Naive thymus-derived CD8-positive, alpha-beta T cell (primary cell): ENCODE measurements at regions not wholly inside any gene's neighbourhood (a gene's known extent, or its start where the extent isn't known, plus 50 kb on each side); places are given as distances from the start of the nearest gene placed in this dataset.

Source experiments
- ATAC-seq, 2 donors: fragments of 150-1000 bp; cut with Tn5 transposase in 1 of 2; sonication (Bioruptor Pico), chemical (Tn5 transposase) in 1 of 2; 1 replicate in 1 of 2; 2 replicates in 1 of 2; pipeline ENCODE4 v1.10.0; 2021; ENCODE audit warnings: mild to moderate bottlenecking in 2 of 2, moderate library complexity in 2 of 2
- POLR2A ChIA-PET: fragments of 350-600 bp; sonication (Branson Sonifier 250); formaldehyde crosslinking; loops from one replicate; lab custom pipeline; 2021; ENCODE audit warnings: antibody characterized with exemption; lab: Charles Lee
- DNase-seq, 10 donors: peaks; one replicate each; pipeline versions ENCODE4 v3.0.0 to v3.0.0-alpha.2; 2020 to 2022
- H3K27ac Mint-ChIP-seq, 10 donors: one replicate each; pipeline ENCODE4 v1.8.0; 2020 to 2022; ENCODE audit warnings: mild to moderate bottlenecking in 10 of 10, mixed read lengths in 10 of 10, moderate library complexity in 4 of 10, inconsistent platforms in 1 of 10
- H3K27me3 Mint-ChIP-seq, 5 donors: one replicate each; pipeline ENCODE4 v1.8.0; 2021 to 2022; ENCODE audit warnings: mixed read lengths in 5 of 5
- H3K36me3 Mint-ChIP-seq, 3 donors: one replicate each; pipeline ENCODE4 v1.8.0; 2020 to 2022; ENCODE audit warnings: mixed read lengths in 3 of 3, mild to moderate bottlenecking in 2 of 3, inconsistent platforms in 1 of 3
- H3K4me1 Mint-ChIP-seq, 4 donors: one replicate each; pipeline ENCODE4 v1.8.0; 2021 to 2022; ENCODE audit warnings: mixed read lengths in 4 of 4
- H3K4me3 Mint-ChIP-seq, 10 donors: one replicate each; pipeline ENCODE4 v1.8.0; 2020 to 2022; ENCODE audit warnings: mild to moderate bottlenecking in 10 of 10, mixed read lengths in 10 of 10, moderate library complexity in 6 of 10, inconsistent platforms in 1 of 10
- H3K9me3 Mint-ChIP-seq, 9 donors: one replicate each; pipeline ENCODE4 v1.8.0; 2020 to 2022; ENCODE audit warnings: mixed read lengths in 9 of 9, mild to moderate bottlenecking in 3 of 9, inconsistent platforms in 1 of 9, moderate library complexity in 1 of 9

- no peak overlapping the region for H3K27ac Mint-ChIP-seq
- H3K4me1 Mint-ChIP-seq: peaks cover 6 to 13% (median 8%) of the 10 kb centered on the region in 4 donors
- no peak for ATAC-seq
- H3K36me3 Mint-ChIP-seq: no peaks in the 10 kb centered on the region
- DNase-seq: no peak
- POLR2A ChIA-PET: no interaction called here
- no peak overlapping the region for H3K4me3 Mint-ChIP-seq
- peaks cover 0 to 2% (median 0%) of the 10 kb centered on the region in 9 donors for H3K9me3 Mint-ChIP-seq
- peaks cover 0 to 2% (median 2%) of the 10 kb centered on the region in 5 donors for H3K27me3 Mint-ChIP-seq
These were observed 404.4 kb downstream of the GJA1 start for GRCh38 chr6:121839896-121840295.

GRCh38 chr6:121844898-121845297, 409.5 kb downstream of the GJA1 start:
- ATAC-seq (no peak), DNase-seq (no peak)
- Mint-ChIP-seq H3K27ac (no peak overlapping the region), H3K36me3 (no peaks in the 10 kb centered on the region), H3K9me3 (no peaks in the 10 kb centered on the region), H3K4me1 (peaks cover 0 to 6% (median 2%) of the 10 kb centered on the region in 4 donors), H3K27me3 (no peaks in the 10 kb centered on the region), H3K4me3 (no peak overlapping the region)
- POLR2A ChIA-PET: no interaction called here

GRCh38 chr6:121847806-121848522, 412.5 kb downstream of the GJA1 start:
- ATAC-seq: no peak
- DNase-seq: no peak
- POLR2A ChIA-PET: no interaction called here
- peak overlapping the region in 2 of 10 donors; percentile 10 to 19 for H3K27ac Mint-ChIP-seq
- peaks cover 0 to 6% (median 2%) of the 10 kb centered on the region in 4 donors for H3K4me1 Mint-ChIP-seq
- no peaks in the 10 kb centered on the region for H3K36me3 Mint-ChIP-seq
- H3K27me3 Mint-ChIP-seq: peaks cover 0 to 3% (median 0%) of the 10 kb centered on the region in 5 donors
- no peak overlapping the region for H3K4me3 Mint-ChIP-seq
- no peaks in the 10 kb centered on the region for H3K9me3 Mint-ChIP-seq

DNA sequence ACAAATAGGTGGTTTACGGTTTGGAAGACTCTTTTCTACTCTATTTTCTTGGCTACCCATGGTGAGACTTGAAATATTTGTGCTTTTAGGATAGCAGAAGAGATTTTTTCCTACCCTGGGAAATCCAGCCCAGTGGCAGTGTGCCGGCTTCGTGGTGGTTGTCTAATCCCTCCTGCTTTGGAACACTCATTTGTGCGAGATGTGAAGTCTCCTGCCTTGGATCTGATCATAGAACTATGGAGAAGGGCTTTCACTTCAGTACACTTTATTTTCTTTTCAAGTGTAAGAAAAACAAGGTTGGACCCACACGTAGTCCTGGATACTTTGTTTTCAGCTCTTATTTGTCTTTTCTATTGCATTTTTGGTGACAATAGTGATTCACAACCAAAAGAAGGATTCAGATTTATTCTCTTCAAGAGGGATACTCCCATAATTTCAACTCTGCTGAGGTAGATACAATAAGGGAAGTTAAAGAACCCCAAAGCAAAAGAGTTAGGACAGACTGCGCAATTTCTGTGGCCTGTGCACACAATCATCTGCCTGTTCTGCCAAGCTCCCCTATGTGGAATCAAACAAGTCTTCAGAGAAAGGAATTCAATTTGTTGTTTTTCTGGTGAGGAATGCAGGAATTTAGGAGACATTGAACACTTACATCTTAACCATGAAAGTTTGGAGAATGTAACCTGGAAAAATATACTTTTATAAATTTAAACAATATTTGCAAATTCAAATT, 413.2 kb downstream of the GJA1 start:
- no peak for ATAC-seq
- H3K36me3 Mint-ChIP-seq: no peaks in the 10 kb centered on the region
- peaks cover 0 to 3% (median 1%) of the 10 kb centered on the region in 5 donors for H3K27me3 Mint-ChIP-seq
- no peak overlapping the region for H3K4me3 Mint-ChIP-seq
- DNase-seq: no peak
- H3K9me3 Mint-ChIP-seq: no peaks in the 10 kb centered on the region
- peaks cover 0 to 6% (median 2%) of the 10 kb centered on the region in 4 donors for H3K4me1 Mint-ChIP-seq
- peak overlapping the region in 1 of 10 donors; percentile 19 for H3K27ac Mint-ChIP-seq
- POLR2A ChIA-PET: no interaction called here

- Mint-ChIP-seq H3K36me3 (no peaks in the 10 kb centered on the region), H3K27me3 (peaks cover 0 to 6% (median 2%) of the 10 kb centered on the region in 5 donors), H3K9me3 (no peaks in the 10 kb centered on the region), H3K4me1 (peaks cover 0 to 3% (median 1%) of the 10 kb centered on the region in 4 donors), H3K4me3 (no peak overlapping the region), H3K27ac (no peak overlapping the region)
- POLR2A ChIA-PET: no interaction called here
- DNase-seq (peak in 8 of 10 donors; percentile 0 to 64 (median 31)), ATAC-seq (peak; percentile 50 to 60)
These were observed 414.0 kb downstream of the GJA1 start for GRCh38 chr6:121849477-121849876.

- Mint-ChIP-seq H3K27ac (no peak overlapping the region), H3K36me3 (no peaks in the 10 kb centered on the region), H3K9me3 (no peaks in the 10 kb centered on the region), H3K27me3 (peaks cover 0 to 6% (median 2%) of the 10 kb centered on the region in 5 donors), H3K4me3 (no peak overlapping the region), H3K4me1 (peaks cover 0 to 3% (median 1%) of the 10 kb centered on the region in 4 donors)
- ATAC-seq (no peak), DNase-seq (no peak)
- POLR2A ChIA-PET: interaction anchor here (0.7 kb wide), 3 partner anchors 32 to 678 kb away, joined by 3 to 4 read pairs (median 3); no protein-coding TSS in a partner anchor
These were observed 415.6 kb downstream of the GJA1 start for GRCh38 chr6:121851056-121851455.

- Mint-ChIP-seq H3K4me3 (no peak overlapping the region), H3K27ac (no peak overlapping the region), H3K36me3 (no peaks in the 10 kb centered on the region), H3K27me3 (peaks cover 0 to 6% (median 2%) of the 10 kb centered on the region in 5 donors), H3K4me1 (no peaks in the 10 kb centered on the region), H3K9me3 (no peaks in the 10 kb centered on the region)
- no peak for DNase-seq
- no peak for ATAC-seq
- POLR2A ChIA-PET: no interaction called here
These were observed 418.2 kb downstream of the GJA1 start for GRCh38 chr6:121853686-121854085.

DNA sequence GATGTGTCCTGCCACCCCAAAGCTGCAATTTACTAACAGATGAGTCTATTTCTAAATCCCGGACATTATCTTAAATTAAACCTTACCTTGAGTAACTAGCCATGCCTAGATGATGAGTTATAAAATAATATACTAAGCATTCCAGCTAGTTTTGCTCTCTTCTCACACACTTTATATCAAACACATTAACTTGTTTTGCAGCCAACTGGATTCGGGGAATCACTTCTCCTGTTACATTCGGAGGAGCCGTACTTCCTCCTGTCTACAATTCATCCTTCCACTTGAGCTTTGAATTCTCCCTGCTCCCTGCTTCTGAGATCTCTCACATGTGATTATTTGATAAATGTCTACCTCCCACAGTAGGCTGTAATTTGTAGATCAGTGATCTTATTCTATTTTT, 420.1 kb downstream of the GJA1 start:
- H3K4me3 Mint-ChIP-seq: no peak overlapping the region
- POLR2A ChIA-PET: no interaction called here
- peaks cover 0 to 6% (median 2%) of the 10 kb centered on the region in 5 donors for H3K27me3 Mint-ChIP-seq
- H3K36me3 Mint-ChIP-seq: no peaks in the 10 kb centered on the region
- ATAC-seq: no peak
- H3K27ac Mint-ChIP-seq: no peak overlapping the region
- H3K9me3 Mint-ChIP-seq: no peaks in the 10 kb centered on the region
- H3K4me1 Mint-ChIP-seq: no peaks in the 10 kb centered on the region
- no peak for DNase-seq

- Mint-ChIP-seq H3K27me3 (peaks cover 0 to 6% (median 2%) of the 10 kb centered on the region in 5 donors), H3K36me3 (no peaks in the 10 kb centered on the region), H3K4me1 (no peaks in the 10 kb centered on the region), H3K9me3 (no peaks in the 10 kb centered on the region), H3K4me3 (no peak overlapping the region), H3K27ac (no peak overlapping the region)
- POLR2A ChIA-PET: no interaction called here
- ATAC-seq (no peak), DNase-seq (no peak)
These were observed 420.9 kb downstream of the GJA1 start for GRCh38 chr6:121856296-121856695.

GRCh38 chr6:121857551-121857950, 422.1 kb downstream of the GJA1 start:
- Mint-ChIP-seq H3K27me3 (peaks cover 0 to 6% (median 0%) of the 10 kb centered on the region in 5 donors), H3K4me3 (no peak overlapping the region), H3K4me1 (no peaks in the 10 kb centered on the region), H3K36me3 (no peaks in the 10 kb centered on the region), H3K27ac (peak overlapping the region in 2 of 10 donors; percentile 6 to 57), H3K9me3 (no peaks in the 10 kb centered on the region)
- DNase-seq (no peak), ATAC-seq (no peak)
- POLR2A ChIA-PET: no interaction called here

DNA sequence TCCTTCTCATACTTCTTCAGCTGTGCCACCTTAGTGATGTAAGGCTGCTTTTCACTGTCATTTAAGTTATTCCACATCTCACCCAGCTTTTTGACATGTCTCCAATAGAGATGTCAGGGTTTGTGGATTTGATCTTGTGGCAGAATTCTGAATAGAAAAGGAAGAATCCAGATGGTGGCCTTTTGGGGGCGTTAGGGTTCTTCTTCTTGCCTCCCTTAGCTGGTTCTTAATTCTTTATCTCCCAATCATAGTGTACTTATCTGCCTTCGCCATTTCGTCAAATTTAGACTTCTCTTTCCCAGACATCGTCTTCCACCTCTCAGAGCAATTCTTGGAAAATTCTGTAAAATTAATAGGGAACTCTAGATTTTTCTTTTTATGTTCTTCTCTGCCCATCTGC, 422.9 kb downstream of the GJA1 start:
- H3K4me1 Mint-ChIP-seq: no peaks in the 10 kb centered on the region
- H3K9me3 Mint-ChIP-seq: peaks cover 0 to 4% (median 0%) of the 10 kb centered on the region in 9 donors
- no peak overlapping the region for H3K4me3 Mint-ChIP-seq
- ATAC-seq: no peak
- POLR2A ChIA-PET: no interaction called here
- no peaks in the 10 kb centered on the region for H3K36me3 Mint-ChIP-seq
- no peak for DNase-seq
- H3K27me3 Mint-ChIP-seq: peaks cover 0 to 6% (median 0%) of the 10 kb centered on the region in 5 donors
- no peak overlapping the region for H3K27ac Mint-ChIP-seq

DNA sequence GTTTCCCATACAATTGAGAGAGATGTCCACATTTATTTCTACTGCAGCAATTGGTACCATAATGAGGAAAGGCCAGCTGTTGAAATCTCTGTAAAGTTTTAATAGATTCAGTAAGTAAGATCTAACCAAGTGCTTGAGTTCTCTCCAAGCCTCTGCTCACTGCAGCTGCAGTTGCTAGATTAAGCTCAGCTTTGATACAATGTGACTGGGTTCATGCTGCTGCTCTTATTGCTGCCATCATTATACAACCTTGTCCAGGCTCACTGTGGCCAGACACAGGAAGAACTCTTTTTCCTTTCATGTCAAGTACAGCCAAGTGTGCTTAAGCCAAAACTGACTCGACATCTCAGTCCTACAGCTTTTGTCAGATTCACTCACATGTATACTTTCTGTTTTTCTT, 423.5 kb downstream of the GJA1 start:
- H3K36me3 Mint-ChIP-seq: no peaks in the 10 kb centered on the region
- no peak for ATAC-seq
- POLR2A ChIA-PET: no interaction called here
- H3K27me3 Mint-ChIP-seq: peaks cover 0 to 2% (median 0%) of the 10 kb centered on the region in 5 donors
- no peak overlapping the region for H3K4me3 Mint-ChIP-seq
- H3K27ac Mint-ChIP-seq: no peak overlapping the region
- no peak for DNase-seq
- H3K4me1 Mint-ChIP-seq: no peaks in the 10 kb centered on the region
- H3K9me3 Mint-ChIP-seq: peaks cover 0 to 4% (median 0%) of the 10 kb centered on the region in 9 donors

GRCh38 chr6:121865811-121866210, 430.4 kb downstream of the GJA1 start:
- DNase-seq: no peak
- Mint-ChIP-seq H3K9me3 (peaks cover 0 to 4% (median 0%) of the 10 kb centered on the region in 9 donors), H3K4me3 (no peak overlapping the region), H3K36me3 (no peaks in the 10 kb centered on the region), H3K4me1 (no peaks in the 10 kb centered on the region), H3K27ac (no peak overlapping the region), H3K27me3 (peaks cover 0 to 6% (median 2%) of the 10 kb centered on the region in 5 donors)
- ATAC-seq: no peak
- POLR2A ChIA-PET: interaction anchor here (0.5 kb wide), 1 partner anchor 570 kb away, joined by 4 read pairs; no protein-coding TSS in a partner anchor
